ENCODE measurements at regions not wholly inside any gene's neighbourhood (a gene's known extent, or its start where the extent isn't known, plus 50 kb on each side); places are given as distances from the start of the nearest gene placed in this dataset.

DNA sequence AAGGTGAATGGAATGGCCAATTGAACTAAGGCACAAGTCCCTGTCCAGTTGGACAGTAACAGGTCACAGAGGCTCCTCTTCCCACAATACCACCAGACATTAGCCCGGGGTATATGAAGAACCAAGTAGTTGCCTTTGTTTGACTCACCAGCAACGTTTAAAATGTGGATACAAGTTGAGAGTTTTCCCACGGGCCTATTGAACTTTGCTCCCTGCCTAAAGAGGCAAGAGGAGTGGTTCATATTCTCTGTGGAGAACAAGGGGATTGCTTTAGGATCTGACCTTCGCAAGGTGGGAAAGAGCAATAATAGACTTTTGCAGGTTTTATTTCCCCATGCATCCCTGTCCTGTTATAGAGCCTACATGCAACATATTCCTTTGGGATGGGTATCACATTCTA is 177.2 kb downstream of the POU4F1 start:
- no peak for DNase-seq (ENCODE audit: low read depth in 2 of 2)

GRCh38 chr13:78420814-78421213 is 182.5 kb downstream of the POU4F1 start:
- DNase-seq (ENCODE audit: low read depth in 2 of 2), result no peak

DNA sequence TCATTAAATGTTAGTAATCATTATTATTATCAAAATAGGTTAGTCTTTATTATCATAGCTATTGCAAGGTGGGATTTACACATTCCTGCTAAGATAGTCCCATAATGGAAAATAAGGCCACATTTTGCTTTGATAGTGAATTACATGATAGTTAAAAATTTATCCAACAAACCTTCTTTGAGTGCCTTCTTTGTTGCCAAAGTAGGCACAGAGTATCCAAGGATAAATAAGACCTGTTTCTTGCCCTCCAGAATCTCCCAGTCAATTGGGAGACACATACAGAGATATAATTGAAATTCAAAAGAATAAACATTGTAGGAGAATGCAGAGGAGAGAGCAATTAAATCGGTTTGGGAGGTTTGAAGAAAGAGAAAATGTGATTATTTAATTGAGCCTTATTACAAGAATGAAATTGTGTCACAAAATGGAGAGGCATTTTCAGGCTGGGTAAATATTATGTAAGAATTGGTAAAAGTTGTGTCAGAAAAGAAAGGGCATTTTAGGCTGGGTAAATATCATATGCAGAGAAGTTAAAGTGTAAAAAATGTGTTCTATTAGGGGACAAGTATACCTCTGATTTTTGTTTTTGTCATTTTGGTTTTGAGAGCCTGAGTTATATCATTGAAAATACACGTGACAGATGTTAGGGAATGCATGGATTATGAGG is 189.3 kb downstream of the POU4F1 start:
- no peak for DNase-seq (ENCODE audit: low read depth in 2 of 2)

- no peak for DNase-seq (ENCODE audit: low read depth in 2 of 2)
These were observed 192.5 kb downstream of the POU4F1 start for GRCh38 chr13:78410847-78411246.

GRCh38 chr13:78410164-78410563 is 193.2 kb downstream of the POU4F1 start:
- DNase-seq (ENCODE audit: low read depth in 2 of 2), result no peak

DNA sequence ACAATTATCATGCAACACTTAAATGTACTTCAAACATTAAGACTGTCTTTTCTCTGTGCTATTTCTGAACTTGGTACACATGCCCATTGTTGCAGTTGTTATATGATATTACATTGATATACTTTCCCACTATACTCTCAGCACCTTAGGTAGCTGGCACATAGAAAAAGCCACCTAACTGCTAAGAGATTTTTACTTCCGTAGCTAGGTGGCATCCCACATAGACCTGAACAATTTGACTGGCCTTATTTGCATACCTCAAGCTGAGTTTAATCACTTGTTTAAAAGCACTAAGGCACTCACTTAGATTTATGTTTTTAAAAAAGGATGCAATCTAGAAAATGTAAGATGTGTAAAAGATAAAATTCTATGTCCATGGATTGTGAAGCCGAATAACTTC is 194.2 kb downstream of the POU4F1 start:
- no peak for DNase-seq (ENCODE audit: low read depth in 2 of 2)

DNA sequence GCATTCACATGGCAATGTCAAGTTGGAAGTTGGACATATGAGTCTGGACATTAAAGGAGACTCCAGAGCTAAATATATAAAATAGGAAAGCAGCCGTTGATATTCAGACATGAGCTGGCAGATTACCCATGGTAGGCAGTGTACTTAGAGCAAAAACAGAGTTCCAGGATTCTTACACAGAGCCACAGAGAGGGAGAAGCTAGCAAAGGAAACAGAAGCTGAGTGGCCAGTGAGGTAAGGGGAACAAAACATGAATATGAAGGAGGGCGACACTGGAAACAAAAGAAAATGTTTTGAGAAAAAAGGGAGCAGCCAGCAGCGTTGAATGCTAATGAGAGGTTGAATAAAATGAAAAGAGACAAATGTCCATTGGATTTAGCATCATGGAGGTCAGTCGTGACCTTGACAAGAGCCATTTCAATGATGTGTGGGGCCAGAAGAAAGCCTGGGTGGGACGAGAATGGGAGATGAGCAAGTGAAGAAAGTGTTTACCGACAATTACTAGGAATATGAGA is 198.4 kb downstream of the POU4F1 start:
- DNase-seq (ENCODE audit: low read depth in 2 of 2), result no peak

DNA sequence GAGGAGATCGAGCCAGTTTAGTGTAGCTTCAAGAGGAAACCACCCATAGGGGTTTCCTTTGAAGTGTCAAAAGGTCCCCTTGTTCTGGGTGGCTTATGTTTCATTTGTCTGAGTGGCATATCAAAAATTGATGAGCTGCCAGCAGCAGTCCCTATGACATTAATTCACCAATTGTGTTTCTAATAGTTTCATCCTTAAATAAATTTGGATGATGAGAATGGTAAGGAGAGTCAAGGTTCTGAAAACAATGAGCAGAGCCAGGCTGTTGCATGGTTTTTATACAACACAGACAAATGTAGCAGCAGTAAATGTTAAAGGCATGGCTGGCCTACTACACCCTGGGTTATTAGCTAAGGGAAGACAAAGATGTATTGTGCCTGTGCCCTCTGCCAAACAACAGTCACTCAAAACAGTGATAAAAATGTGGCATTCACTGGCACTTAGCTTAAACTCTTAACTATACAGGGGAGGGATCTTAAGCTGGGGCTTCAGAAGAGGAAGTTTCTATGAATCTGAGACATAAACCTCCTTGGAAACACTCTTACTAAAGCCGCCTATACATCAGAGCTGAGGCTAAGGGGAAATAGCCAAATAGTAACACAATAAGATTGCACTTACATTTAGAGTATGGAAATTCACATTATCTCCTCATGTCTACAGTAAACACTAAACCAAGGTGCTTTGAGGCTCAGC is 200.5 kb downstream of the POU4F1 start:
- DNase-seq (ENCODE audit: low read depth in 2 of 2), result no peak

GRCh38 chr13:78401873-78402707 is 201.3 kb downstream of the POU4F1 start:
- DNase-seq (ENCODE audit: low read depth in 2 of 2), result no peak

DNA sequence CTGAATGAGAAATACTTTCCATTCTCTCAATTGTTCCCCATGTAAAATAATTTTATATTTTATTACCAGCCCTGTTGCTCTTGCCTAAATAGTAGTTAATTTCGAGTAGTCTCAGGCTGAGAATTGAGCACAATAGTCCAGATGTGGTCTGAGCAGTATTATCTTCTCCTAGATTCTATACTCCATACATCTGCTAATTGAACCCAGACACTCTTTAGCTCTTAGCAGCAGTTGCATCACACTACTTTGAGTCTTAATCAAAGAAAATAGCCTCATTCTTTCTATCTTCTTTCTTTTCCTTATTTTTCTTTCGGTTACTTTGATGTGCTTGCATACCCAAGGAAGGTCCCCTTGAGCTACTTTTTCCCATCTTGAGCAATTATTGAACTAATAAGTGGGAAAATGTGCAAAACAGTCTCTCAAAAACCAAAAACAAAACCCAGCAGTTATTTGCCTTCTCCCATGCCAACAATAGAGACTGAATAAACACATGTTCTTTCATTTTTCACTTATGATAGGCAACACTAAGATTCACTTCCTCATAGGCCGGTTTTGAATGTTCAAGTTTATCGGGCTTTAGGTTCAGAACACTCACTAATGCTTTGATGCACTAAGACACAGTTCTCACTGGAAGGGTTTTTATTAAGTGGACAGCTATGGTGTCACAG is 204.5 kb downstream of the POU4F1 start:
- no peak for DNase-seq (ENCODE audit: low read depth in 2 of 2)

- DNase-seq (ENCODE audit: low read depth in 2 of 2), result no peak
These were observed 209.8 kb downstream of the POU4F1 start for GRCh38 chr13:78393286-78394142.

GRCh38 chr13:78383899-78384298 is 219.5 kb downstream of the POU4F1 start:
- no peak for DNase-seq (ENCODE audit: low read depth in 2 of 2)

GRCh38 chr13:78383071-78383484 is 220.3 kb downstream of the POU4F1 start:
- no peak for DNase-seq (ENCODE audit: low read depth in 2 of 2)

- no peak for DNase-seq (ENCODE audit: low read depth in 2 of 2)
These were observed 220.9 kb downstream of the POU4F1 start for GRCh38 chr13:78382491-78382890.

GRCh38 chr13:78376822-78377221 is 226.5 kb downstream of the POU4F1 start:
- DNase-seq (ENCODE audit: low read depth in 2 of 2), result no peak

DNA sequence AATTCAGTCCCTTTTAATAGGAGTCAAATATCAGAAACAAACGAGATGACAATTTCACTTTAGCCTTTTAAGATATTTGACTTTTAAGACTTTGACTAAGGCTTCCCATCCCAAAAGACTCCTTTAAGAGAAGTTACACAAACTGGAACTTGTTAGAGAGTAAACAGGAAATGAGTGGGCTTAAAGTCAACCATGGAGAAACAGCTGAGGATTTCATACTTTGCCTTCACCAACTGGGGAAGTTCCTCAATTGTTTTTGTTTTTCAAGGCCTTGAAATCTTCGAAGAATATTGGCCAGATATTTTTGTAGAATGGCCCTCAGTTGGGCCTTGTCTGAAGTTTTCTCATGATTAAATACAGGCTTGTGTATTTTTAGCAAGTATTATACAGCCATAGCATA is 227.3 kb downstream of the POU4F1 start:
- no peak for DNase-seq (ENCODE audit: low read depth in 2 of 2)

- DNase-seq (ENCODE audit: low read depth in 2 of 2), result no peak
These were observed 230.8 kb downstream of the POU4F1 start for GRCh38 chr13:78372581-78372980.

- no peak for DNase-seq (ENCODE audit: low read depth in 2 of 2)
These were observed 233.1 kb downstream of the POU4F1 start for GRCh38 chr13:78370231-78370630.

GRCh38 chr13:78364711-78365110 is 238.6 kb downstream of the POU4F1 start:
- no peak for DNase-seq (ENCODE audit: low read depth in 2 of 2)

- DNase-seq (ENCODE audit: low read depth in 2 of 2), result no peak
These were observed 262.3 kb downstream of the POU4F1 start for GRCh38 chr13:78341032-78341431.

DNA sequence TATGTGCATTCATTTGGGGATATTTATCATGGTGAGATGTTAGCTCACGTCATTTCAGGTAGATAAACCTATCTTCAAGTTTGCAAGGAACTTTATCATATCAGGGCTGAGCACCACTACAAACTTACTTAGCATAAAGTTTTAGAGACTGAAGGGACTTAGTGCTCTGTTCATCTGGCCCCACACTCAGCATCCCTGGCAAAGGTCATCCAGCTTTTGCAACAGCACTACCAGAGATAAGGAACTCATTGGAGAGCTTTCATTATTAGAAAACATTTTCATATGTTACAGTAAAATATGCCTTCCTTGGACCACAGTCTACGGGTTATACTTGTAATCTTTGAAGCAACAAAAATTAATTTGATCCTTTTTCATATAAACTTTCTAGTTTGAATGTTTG is 263.4 kb downstream of the POU4F1 start:
- DNase-seq (ENCODE audit: low read depth in 2 of 2), result no peak
